ENCODE measurements at regions not wholly inside any gene's neighbourhood (a gene's known extent, or its start where the extent isn't known, plus 50 kb on each side); places are given as distances from the start of the nearest gene placed in this dataset.

- CTCF ChIA-PET: no interaction called here
- H3K27me3 ChIP-seq (replicated peaks; ENCODE audit: control insufficient read depth, insufficient read depth, low read length): no peaks in the 10 kb centered on the region; the same call in 1 of the 2 replicates
- no peak overlapping the region for H3K4me3 Mint-ChIP-seq (ENCODE audit: unreplicated experiment)
- BruUV-seq (replicated peaks): no TSS peak
- no peaks in the 10 kb centered on the region for H3K4me1 ChIP-seq
- no peaks in the 10 kb centered on the region for H3K9me3 Mint-ChIP-seq (ENCODE audit: unreplicated experiment)
- H3K9me3 ChIP-seq: no peaks in the 10 kb centered on the region
- intact Hi-C loops (cut with micrococcal nuclease; ENCODE audit: unreplicated experiment): no loop called here
- no peak for DNase-seq
- H3K27ac Mint-ChIP-seq (ENCODE audit: unreplicated experiment): no peak overlapping the region
- H3K36me3 ChIP-seq (ENCODE audit: control insufficient read depth, insufficient read depth, low read length): no peaks in the 10 kb centered on the region
- TF ChIP-seq CTCF (IDR thresholded peaks at IDR 0.05; ENCODE audit: insufficient read depth in 1 of 2, low read depth in 1 of 2, low read length in 1 of 2, severe bottlenecking in 1 of 2, unreplicated experiment in 1 of 2): no peak
- H3K36me3 Mint-ChIP-seq (ENCODE audit: insufficient read depth, unreplicated experiment): no peaks in the 10 kb centered on the region
- H3K4me3 ChIP-seq (ENCODE audit: low read depth, low read length): no peak overlapping the region
- no peaks in the 10 kb centered on the region for H3K4me1 Mint-ChIP-seq (ENCODE audit: low read depth, unreplicated experiment)
- H3K27me3 Mint-ChIP-seq (ENCODE audit: insufficient read depth, unreplicated experiment): peaks cover 15% of the 10 kb centered on the region
- POLR2A ChIA-PET: no interaction called here
Measured at GRCh38 chr20:20793591-20793990, 81.1 kb upstream of the RALGAPA2 start.

GRCh38 chr20:20791664-20792568, 79.5 kb upstream of the RALGAPA2 start:
- ChIA-PET POLR2A (no interaction called here), CTCF (no interaction called here)
- DNase-seq: no peak
- no peaks in the 10 kb centered on the region for H3K9me3 ChIP-seq
- no peaks in the 10 kb centered on the region for H3K4me1 Mint-ChIP-seq (ENCODE audit: low read depth, unreplicated experiment)
- H3K9me3 Mint-ChIP-seq (ENCODE audit: unreplicated experiment): peaks cover 10% of the 10 kb centered on the region
- TF ChIP-seq CTCF (IDR thresholded peaks at IDR 0.05; ENCODE audit: insufficient read depth in 1 of 2, low read depth in 1 of 2, low read length in 1 of 2, severe bottlenecking in 1 of 2, unreplicated experiment in 1 of 2): no peak
- H3K36me3 Mint-ChIP-seq (ENCODE audit: insufficient read depth, unreplicated experiment): no peaks in the 10 kb centered on the region
- no peaks in the 10 kb centered on the region for H3K4me1 ChIP-seq
- no peak overlapping the region for H3K27ac Mint-ChIP-seq (ENCODE audit: unreplicated experiment)
- H3K4me3 ChIP-seq (ENCODE audit: low read depth, low read length): no peak overlapping the region
- intact Hi-C loops (cut with micrococcal nuclease; ENCODE audit: unreplicated experiment): no loop called here
- H3K27me3 ChIP-seq (replicated peaks; ENCODE audit: control insufficient read depth, insufficient read depth, low read length): no peaks in the 10 kb centered on the region; the same call in 1 of the 2 replicates
- peaks cover 17% of the 10 kb centered on the region for H3K27me3 Mint-ChIP-seq (ENCODE audit: insufficient read depth, unreplicated experiment)
- no peaks in the 10 kb centered on the region for H3K36me3 ChIP-seq (ENCODE audit: control insufficient read depth, insufficient read depth, low read length)
- no TSS peak for BruUV-seq (replicated peaks)
- no peak overlapping the region for H3K4me3 Mint-ChIP-seq (ENCODE audit: unreplicated experiment)

GRCh38 chr20:20788308-20788707, 75.9 kb upstream of the RALGAPA2 start:
- H3K4me1 Mint-ChIP-seq (ENCODE audit: low read depth, unreplicated experiment): no peaks in the 10 kb centered on the region
- peaks cover 12% of the 10 kb centered on the region for H3K9me3 Mint-ChIP-seq (ENCODE audit: unreplicated experiment)
- H3K27ac Mint-ChIP-seq (ENCODE audit: unreplicated experiment): no peak overlapping the region
- peaks cover 5% of the 10 kb centered on the region; the same call in 1 of the 2 replicates for H3K9me3 ChIP-seq
- no peak overlapping the region for H3K4me3 Mint-ChIP-seq (ENCODE audit: unreplicated experiment)
- no peaks in the 10 kb centered on the region for H3K4me1 ChIP-seq
- no TSS peak for BruUV-seq (replicated peaks)
- no peaks in the 10 kb centered on the region for H3K36me3 ChIP-seq (ENCODE audit: control insufficient read depth, insufficient read depth, low read length)
- ChIA-PET POLR2A (no interaction called here), CTCF (no interaction called here)
- peaks cover 16% of the 10 kb centered on the region for H3K27me3 Mint-ChIP-seq (ENCODE audit: insufficient read depth, unreplicated experiment)
- no peaks in the 10 kb centered on the region for H3K36me3 Mint-ChIP-seq (ENCODE audit: insufficient read depth, unreplicated experiment)
- H3K27me3 ChIP-seq (replicated peaks; ENCODE audit: control insufficient read depth, insufficient read depth, low read length): no peaks in the 10 kb centered on the region; the same call in 1 of the 2 replicates
- intact Hi-C loops (cut with micrococcal nuclease; ENCODE audit: unreplicated experiment): no loop called here
- no peak overlapping the region for H3K4me3 ChIP-seq (ENCODE audit: low read depth, low read length)
- DNase-seq: no peak
- no peak for TF ChIP-seq CTCF (IDR thresholded peaks at IDR 0.05; ENCODE audit: insufficient read depth in 1 of 2, low read depth in 1 of 2, low read length in 1 of 2, severe bottlenecking in 1 of 2, unreplicated experiment in 1 of 2)
